ENCODE measurements at regions not wholly inside any gene's neighbourhood (a gene's known extent, or its start where the extent isn't known, plus 50 kb on each side); places are given as distances from the start of the nearest gene placed in this dataset.

DNA sequence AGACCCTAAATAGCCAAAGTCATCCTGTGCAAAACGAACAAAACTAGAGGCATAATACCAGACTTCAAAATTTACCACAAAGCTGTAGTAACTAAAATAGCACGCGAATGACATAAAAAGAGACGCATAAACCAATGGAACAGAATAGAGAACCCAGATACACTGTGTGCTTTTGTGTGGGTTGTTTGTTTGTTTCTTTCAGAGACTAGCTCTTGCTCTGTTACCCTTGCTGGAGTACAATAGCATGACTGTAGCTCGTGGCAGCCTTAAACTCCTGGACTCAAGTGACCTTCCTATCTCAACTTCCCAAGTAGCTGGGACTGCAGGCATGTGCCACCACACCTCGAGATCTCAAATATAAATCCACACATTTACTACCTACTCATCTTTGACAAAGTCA, 1314.6 kb upstream of the GBE1 start:
- no peak for DNase-seq

DNA sequence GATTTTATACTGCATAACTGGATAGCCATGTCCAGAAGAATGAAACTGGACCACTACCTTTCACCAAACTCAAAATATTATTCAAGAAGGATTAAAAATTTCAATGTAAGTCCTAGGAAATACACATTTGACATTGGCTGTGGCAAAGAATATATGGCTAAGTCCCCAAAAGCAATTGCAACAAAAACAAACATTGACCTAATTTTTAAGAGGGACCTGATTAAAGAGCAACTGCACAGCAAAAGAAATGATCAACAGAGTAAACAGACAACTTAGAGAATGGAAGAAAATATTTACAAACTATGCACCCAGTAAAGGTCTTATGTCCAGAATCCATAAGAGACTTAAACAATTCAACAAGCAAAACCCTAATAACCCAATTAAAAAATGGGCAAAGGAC, 1313.0 kb upstream of the GBE1 start:
- DNase-seq, result no peak

DNA sequence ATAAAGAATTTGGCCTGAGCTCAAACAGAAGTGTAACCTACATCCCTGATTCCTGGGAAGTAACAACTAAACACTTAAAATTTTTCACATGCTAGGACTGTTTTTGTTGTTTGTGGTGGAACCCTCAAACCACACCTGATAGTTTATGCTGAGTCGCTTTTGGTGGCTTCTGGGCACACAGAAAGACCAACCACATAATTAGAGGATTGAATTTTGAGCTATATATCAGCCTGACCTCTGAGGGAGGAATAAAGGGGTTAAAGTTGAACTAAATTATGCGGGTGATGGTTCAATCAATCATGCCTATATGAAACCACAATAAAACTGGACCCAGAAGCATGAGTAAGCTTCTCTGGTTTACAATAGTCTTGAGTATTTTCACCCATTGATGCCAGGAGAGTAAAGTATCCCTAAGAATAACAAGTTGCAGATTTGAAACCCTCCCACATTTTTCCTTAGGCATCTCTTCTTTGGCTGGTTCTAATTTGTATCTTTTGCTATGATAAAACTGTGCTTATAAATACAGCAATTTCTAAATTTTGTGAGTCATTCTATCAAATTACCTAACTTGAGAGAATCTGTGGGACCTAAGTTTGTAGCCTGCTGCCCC, 1304.5 kb upstream of the GBE1 start:
- no peak for DNase-seq

DNA sequence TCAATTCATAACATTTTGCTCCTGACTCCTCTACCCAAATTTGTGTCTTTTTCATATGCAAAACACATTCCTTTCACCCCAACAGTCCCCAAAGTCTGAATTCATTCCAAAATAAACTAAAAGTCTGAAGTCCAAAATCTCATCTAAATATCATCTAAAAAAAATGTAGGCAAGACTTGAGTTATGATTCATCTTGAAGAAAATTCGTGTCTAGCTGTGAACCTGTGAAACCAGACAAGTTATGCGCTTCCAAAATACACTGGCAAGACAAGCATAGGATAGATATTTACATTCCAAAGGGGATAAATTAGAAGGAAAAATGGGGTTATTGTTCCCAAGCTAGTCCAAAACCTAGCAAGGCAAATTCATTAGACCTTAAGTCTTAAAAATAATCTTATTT, 1302.0 kb upstream of the GBE1 start:
- no peak for DNase-seq

DNA sequence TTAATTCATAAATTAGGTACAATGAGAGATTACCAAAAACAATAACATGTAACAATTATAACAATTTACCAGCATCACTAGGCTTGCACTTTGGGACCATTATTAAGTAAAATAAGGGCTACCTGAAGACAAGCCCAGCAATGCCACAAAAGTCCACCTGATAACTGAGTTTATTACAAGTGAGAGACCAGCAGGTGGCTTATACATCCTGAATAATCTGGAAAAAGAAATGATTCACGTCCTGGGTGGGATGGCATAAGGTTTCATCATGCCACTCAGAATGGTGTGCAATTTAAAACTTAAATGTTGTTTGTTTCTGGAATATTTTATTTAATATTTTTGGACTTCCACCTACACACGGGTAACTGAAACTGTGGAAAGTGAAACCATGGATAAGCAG, 1287.1 kb upstream of the GBE1 start:
- no peak for DNase-seq

DNA sequence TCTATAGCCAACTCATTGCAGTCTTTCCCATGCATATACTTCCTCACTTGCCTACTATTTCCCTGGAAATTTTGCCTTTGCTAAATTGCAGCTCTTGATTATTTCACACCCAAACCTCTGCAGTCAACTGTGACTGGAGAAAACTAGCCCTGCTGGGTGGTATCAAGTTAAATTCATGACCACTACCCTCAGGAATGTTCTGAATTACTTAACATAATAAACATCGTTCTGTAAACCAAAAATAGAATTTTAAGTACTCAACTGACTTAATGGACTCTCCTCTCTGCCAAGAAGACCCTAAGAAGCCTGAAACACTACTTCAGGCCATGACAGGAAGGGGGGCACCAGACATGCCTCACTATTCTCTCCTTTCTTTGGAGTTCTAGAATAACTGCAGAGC, 1278.0 kb upstream of the GBE1 start:
- no peak for DNase-seq

DNA sequence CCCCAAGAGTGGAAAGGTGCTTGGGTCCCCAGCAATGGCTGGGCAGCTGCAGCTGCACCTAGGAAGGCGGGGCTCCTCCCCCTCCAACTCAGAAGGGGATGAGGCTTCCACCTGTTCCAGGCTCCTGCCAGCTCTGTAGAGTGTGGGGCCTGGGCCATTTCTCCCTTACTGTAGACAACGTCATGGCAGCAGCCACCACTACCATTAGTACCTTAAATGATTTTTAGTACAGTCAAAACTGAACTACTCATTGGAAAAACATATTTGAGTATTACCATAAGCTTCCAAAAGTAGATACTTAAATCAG, 1274.2 kb upstream of the GBE1 start:
- no peak for DNase-seq

DNA sequence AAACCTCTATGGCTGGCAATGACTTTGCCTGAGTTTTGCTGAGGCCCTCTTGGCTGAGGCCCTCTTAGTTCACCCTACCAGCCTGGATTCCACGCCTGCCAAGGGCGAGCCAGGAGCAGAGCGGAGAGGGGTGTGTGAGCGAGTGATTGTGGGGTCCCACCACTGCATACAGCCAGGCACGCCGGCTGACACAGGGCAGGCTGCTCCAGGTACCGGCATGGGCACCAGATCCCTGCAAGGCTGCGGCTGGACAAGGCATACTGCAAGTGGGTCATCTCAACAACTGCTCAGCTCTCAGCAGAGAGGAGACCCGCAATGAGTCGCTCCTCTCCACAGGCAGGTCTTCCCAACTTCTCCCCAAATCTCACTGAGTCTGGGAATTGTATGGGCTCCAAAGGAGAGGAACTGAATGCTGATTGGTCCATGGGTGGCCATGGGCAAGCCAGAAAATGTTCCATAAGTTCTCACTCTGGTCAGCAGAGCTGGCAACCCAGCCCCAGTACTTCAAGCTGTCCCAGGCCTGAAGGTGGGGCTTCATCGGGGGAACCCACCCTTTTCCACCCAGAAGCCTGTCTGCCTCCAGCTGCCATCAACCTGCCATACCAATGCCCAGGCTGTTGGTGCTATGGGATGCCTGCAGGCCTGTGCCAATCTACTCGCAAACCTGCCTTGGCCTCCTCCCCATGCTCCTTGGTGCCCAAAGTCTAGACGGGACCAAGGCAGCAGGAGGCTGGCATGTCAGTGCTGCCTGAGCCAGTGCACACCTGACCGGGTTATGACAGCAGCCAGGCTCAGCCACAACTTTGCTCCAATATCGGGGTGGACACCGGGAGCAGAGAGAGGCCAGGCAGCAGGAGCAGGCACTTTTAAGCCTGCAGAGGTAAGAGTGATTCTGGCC, 1273.6 kb upstream of the GBE1 start:
- DNase-seq, result no peak

DNA sequence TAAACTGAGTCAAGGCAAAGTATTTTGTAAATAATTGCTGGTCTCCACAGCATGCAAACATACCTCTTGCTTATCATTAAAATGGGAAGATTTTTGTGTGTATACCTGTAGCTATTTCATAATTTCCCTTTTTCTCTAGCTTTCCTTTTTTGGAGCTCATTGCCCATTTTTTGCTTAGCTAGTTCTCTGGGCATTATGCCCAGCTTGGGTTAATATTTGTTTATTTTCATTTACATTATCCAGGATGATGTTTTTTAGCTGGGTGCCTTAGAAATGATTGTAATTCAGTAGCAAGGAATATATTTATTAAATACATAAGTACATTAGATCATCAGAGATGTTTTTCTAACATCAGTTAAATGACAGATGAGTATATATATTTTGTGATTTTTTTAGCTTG, 1271.7 kb upstream of the GBE1 start:
- DNase-seq, result no peak

DNA sequence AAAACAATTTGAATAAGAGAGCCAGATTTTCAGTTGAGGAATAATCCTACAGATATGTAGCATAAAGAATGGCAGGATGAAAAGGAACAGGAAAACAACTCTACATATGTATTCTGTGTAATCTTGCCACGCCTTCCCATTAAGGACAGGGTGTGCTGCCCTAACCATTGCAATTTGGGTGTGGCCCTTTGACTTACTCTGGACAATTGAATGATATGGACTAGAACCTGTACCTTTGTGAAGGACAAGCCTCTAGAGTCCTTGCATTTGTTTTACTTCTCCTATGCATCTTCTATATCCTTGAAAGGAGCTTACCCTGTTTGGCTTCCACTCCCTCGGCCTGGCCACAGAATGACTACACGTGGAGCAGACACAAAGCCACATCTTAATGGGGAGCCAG, 1261.6 kb upstream of the GBE1 start:
- DNase-seq, result no peak

DNA sequence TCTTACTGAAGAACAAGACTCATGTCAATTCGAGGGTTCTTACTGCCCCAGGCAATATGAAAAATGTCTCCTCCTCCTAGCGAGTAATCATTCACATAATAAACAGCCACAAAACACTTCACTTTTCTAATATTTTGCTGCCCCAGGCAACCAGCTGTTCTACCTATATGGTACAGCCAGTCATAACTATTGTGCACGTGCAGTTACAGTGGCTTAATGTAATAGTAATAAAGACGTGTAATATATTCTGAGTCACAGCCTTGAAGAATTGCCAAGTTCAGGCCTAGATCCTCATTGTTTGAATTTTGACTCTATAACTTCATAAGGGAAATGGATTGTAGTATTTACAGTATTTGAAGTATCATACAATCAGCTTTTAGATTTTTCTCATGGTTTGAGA, 1250.0 kb upstream of the GBE1 start:
- no peak for DNase-seq

DNA sequence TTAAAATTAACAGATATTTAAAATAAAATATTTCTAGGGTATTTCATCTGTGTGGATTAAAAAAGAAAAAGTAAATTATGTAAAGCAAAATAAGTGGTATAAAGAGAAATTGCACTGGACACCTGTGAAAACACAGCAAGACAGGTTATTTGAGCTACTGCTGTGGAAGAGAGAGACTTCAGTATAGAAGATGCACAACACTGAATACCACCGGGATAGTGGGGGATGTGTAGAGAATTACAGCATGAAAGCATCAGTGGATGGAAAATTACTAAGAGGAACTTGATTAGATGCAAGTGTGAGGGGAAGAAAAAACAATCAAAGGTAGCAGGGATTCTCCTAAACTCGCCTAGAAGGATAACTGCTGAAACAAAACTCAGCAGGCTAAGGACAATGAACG, 1242.5 kb upstream of the GBE1 start:
- DNase-seq, result no peak

DNA sequence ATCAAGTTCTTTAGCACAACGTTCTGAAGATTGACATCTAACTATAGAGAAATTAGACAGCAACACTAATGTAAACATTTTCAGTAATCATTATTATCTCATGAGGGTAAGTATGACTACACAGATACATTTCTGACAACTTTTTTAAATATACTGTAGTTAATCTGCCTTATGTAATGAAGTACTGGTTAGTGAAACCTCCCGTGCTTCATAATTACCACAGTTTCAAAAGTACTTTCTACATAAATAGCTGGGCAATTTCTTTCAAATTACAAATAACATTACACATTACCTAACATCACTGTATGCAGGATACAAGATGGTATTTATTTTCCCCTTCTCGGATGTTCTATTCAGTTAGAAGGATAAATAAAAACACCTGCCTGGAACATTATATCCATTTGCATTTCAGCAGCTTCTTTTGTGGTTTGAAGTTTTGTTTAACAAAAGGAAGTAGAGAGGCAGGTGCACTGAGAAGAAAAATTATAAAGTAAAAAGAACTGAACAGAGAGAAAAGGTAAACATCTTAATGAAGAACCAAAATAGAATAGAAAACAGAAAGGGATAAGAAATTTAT, 1241.5 kb upstream of the GBE1 start:
- no peak for DNase-seq

DNA sequence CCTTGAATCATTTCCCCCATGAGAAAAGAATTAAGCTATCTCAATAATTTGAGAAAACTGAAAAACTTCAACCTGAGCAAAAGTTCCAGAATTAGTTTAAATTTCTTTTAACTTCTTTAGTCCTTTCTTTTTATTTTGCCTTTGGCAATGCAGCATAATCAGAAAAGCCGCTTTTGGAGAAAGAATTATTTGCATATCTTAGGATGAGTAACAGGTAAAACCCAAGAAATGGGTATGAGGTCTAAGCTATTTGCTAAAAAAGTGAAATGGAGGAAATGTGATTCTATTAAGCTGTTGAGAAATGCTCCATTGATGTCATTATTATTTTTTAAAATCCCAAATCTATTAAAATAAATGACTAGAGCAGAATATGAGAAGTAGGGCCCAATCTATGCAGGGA, 1238.3 kb upstream of the GBE1 start:
- no peak for DNase-seq

DNA sequence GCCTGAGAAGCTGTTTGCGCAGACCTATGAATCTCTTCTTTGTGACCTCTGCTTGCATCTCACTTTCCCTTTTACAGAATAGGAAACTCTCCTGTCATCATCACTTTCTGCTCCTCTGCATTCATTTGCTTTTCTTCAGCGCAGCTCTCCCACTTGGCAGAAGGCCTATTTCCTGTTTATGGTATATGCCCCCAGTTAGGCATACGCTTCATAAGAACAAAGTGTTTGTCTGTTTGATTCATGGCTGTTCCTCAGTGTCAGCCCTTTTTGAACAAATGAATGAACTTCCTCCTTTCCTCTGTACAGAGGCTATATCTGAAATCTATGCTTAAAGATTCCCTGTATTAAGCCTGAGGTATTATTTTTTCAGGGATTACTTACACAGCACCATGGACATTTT, 1216.9 kb upstream of the GBE1 start:
- no peak for DNase-seq

DNA sequence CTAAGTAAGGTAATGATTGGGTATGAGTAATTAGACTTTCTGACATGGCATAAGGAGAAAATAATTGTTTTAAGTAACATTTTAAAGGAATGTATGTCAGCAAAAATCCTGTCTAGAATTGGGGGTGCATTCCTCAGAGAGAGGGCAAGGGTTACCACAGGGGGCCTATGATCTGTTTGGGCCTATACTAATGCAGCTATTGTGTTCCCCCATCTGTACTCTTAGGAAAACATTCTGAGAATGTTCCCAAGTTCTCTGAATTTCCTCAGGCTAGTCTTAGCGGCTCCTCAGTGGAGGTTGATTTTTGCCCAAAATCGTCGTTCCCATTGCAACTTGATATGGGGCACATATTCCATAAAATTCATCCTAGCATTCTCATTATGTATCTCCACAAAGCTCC, 1216.4 kb upstream of the GBE1 start:
- no peak for DNase-seq

DNA sequence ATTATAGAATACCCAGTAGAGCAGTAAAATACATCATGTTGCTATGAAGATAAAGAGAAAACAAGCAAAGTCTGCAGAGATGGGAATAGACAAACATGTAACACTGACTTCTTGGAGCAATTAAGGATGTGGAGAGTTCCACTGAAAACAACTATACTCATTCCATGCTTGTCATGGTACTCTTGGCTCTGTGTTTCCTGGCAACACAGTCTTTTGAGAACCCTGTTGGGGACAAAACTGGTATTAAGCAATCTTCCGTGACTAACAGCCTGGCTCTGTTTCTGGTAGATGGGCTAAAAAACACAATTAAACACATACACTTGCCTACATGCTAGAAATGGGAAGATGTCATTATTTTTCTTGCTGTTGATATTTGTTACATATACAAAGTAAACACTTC, 1212.3 kb upstream of the GBE1 start:
- DNase-seq, result no peak

DNA sequence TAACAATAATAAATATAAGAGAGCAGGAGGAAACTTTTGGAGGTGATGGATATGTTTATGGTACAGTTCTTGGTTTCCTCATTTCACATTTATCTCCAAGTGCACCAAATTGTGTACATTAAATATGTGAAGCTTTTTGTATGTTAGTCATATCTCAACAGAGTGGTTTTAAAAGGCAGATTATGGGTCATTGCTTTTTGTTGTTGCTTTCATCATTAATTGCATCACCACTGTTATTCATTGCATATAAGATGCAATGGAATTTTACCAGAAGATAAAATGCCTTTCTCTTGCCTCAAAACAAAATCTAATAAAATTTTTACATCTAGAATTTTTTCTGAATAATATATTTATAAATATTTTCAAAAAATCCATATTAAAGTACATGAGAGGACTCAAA, 1198.9 kb upstream of the GBE1 start:
- DNase-seq, result no peak

DNA sequence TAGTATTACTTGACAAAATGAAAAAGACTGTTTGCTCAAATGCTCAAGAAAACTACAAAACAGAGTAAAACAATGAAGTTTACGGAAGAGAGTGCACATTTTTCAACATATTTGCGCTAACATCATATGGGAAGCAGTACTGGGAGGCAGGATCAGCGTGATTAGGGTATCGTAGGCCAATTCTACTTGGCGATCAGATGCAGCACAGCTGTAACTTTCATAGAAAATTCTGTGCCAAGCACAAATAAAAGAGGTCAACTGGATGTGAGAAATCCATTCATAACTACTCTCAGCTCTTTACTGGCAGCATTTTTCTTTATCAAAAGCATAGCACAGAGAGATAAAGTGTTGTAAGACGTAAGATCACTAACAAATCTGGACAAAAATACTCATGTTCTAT, 1196.3 kb upstream of the GBE1 start:
- no peak for DNase-seq

DNA sequence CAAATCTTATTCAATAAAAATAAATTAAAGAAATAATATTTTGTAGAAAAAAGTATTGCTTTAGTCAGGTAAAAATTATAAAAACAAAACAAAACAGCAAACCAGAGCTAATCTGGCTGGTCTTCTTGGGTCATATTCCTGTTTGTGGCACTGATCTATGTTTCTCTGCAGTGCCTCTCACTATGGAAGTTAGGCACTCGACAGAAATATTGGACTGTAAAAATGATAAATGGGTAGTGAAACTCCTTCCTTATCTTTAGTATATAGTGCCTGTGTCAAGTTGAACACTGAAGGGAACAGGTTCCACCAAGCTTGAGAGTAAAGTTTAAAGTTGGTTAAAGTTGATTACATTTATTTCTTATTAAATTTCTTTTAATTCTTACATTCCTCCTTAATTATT, 1195.6 kb upstream of the GBE1 start:
- no peak for DNase-seq

DNA sequence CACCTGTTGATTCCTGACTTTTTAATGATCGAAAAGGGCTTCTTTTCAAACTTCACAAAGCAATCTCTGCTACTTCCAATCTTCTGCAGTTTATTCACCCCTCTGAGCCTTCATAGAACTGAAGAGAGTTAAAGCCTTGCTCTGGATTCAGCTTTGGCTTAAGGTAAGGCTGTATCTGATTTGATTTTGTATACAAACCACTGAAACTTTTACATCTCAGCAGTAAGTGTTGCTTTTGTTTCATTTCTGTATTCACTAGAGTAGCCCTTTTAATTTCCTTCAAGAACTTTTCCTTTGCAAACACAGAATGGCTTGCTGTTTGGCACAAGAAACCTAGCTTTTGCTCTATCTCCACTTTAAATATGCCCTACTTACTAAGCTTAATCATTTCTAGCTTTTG, 1193.0 kb upstream of the GBE1 start:
- no peak for DNase-seq

DNA sequence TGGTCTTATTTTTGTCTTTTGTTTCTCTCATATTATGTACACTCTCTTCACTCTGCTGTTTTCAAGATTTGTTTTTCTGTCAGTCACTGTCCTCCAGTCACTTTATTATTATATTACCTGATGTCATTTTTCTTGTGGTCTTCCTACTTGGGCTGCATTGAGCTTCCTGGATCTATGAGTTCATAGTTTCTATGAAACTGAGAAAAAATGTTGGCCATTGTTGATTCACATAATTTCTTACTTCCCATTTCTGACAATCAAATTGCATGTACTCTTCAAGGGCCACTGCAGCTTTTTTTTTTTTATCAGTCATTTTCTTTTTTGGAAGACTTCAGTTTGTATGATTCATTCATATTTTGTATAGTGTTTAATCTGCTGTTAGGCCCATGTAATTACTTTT, 1180.6 kb upstream of the GBE1 start:
- no peak for DNase-seq

DNA sequence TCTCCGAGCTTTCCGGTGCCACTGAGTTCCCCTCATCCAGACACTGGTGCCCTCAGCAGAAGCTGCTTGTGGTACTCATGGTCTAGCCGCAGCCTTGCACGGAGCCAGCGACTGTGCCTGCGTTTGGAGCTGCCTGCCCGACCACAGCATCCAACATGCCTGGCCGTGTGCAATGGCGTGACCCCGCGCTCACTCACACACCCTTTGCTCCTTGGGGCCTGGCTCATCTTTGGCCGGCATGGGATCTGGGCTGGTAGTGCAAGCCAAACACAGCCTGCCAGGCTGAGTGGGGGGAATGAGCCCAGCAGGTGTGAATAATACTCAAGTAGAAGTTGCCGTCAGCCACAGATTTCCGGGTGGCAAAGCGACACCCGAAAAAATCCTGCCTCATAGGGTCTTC, 1178.7 kb upstream of the GBE1 start:
- DNase-seq, result no peak

DNA sequence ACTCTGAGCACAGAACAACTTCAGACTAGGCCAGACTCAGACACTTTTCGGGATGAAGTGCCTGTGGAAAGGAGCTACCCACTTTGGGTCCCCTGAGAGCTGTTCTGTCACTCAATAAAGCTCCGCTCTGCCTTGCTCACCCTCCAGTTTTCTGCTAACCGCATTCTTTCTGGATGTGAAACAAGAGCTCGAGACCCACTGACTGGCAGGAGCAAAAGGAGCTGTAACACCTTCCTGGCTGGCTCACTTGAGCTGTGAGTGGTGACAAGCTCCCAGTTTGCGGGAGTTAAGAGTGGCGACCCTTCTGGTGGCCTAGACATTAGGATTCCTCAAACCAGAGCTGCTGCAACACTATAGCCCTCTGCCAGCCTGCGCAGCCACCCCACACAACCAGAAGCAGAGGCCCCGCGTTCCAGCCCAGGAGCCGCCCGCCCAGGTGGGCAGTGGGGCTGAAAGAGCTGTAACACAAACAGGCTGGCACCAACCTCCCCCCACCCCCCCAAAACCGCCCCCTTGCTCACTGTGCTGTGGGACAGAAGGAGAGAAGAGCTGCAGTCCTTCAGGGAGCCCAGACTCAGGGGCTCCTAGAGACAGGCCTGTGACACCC, 1178.1 kb upstream of the GBE1 start:
- DNase-seq, result no peak
